NCI-H2227 (cell line): ENCODE measurements at regions not wholly inside any gene's neighbourhood (a gene's known extent, or its start where the extent isn't known, plus 50 kb on each side); places are given as distances from the start of the nearest gene placed in this dataset.

Experiments used
- DNase-seq: peaks from one replicate; lab custom pipeline; 2025; ENCODE audit not compliant: unreplicated experiment; lab: John Stamatoyannopoulos, UW

DNA sequence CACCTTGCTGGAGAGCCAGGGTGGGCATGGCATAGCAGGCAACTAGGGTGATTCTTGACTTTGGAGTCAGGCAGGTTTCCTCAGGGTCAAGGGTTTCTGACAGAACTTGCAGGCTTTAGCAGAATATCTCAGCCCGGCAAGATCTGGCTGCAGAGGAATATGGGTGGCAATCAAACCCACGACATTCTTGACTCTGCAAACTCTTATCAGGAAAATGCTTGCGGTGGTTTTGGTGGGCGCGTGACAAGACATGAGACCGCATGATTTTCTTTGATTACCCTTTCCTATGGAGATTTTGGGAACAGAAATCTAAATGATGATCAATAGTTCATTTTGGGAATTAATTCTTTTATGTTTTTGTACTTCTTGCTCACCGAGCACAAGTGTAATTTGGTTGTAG, 449.5 kb downstream of the VRK1 start:
- DNase-seq, result no peak

- no peak for DNase-seq
Observed at GRCh38 chr14:97248973-97249372, 451.8 kb downstream of the VRK1 start.

GRCh38 chr14:97250931-97251330, 453.7 kb downstream of the VRK1 start:
- DNase-seq, result no peak

GRCh38 chr14:97251491-97252155, 454.4 kb downstream of the VRK1 start:
- DNase-seq, result no peak

GRCh38 chr14:97253756-97254155, 456.6 kb downstream of the VRK1 start:
- DNase-seq, result no peak

DNA sequence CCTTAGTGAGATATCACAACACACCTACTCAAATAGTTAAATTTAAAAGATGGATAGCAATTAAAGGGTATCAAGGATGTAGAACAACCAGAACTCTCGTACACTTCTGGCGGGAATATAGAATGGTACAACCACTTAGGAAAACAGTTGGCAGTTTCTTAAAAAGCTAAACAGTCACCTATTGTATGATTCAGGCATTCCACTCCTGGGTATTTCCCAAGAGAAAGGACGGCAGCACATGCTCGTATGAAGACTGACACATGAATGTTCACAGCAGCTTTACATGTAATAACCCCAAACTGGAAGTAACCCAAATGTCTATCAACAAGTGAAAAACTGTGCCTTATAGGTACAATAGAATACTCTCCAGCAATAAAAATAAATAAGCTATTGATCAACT, 465.2 kb downstream of the VRK1 start:
- DNase-seq, result no peak

GRCh38 chr14:97264516-97265230, 467.5 kb downstream of the VRK1 start:
- DNase-seq, result no peak

- no peak for DNase-seq
Observed at GRCh38 chr14:97266653-97267052, 469.5 kb downstream of the VRK1 start.

DNA sequence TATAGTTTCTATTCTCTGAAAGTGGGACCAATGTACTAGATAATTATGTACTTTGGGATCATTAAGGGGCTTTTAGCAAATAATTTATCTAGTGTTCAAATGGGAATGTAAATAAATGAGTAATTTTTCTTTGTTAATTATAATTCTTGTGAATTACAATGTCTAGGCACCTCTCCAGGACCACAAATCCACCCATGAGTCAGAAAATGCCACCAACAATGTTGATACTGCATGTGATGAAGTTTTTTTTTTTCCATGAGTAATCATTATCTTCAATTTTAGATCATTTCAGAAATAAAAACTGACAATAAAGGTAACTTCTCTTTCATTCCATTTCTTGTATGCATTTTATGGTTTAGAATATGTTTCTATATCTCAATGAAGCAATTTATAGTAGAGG, 470.3 kb downstream of the VRK1 start:
- DNase-seq, result no peak

- no peak for DNase-seq
Observed at GRCh38 chr14:97268097-97268496, 470.9 kb downstream of the VRK1 start.

GRCh38 chr14:97270308-97270707, 473.1 kb downstream of the VRK1 start:
- DNase-seq, result no peak

- no peak for DNase-seq
Observed at GRCh38 chr14:97271451-97271960, 474.3 kb downstream of the VRK1 start.

- DNase-seq, result no peak
Observed at GRCh38 chr14:97273540-97273939, 476.4 kb downstream of the VRK1 start.

GRCh38 chr14:97274626-97275025, 477.4 kb downstream of the VRK1 start:
- DNase-seq, result no peak

GRCh38 chr14:97275276-97275675, 478.1 kb downstream of the VRK1 start:
- DNase-seq, result no peak

GRCh38 chr14:97276573-97276972, 479.4 kb downstream of the VRK1 start:
- DNase-seq, result no peak

DNA sequence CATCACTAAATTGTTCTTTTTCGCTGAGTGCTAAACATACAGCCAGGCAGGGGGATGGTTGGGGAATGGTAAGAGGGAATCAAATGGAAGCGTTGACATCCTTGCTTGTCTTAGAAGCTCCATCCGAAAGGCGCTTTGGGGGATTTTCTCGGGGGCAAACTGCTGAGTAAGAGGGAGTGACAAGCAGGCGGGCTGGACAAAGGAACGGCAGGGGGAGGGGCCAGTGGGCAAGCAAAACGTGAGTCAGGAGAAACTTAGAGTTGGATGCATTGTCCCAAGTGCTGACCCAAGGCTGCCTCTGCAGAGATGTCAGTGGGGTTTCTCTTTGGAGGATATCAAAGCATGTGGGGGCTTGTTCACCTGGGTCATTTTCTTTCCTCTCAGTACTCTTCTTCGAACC, 480.5 kb downstream of the VRK1 start:
- DNase-seq, result no peak

DNA sequence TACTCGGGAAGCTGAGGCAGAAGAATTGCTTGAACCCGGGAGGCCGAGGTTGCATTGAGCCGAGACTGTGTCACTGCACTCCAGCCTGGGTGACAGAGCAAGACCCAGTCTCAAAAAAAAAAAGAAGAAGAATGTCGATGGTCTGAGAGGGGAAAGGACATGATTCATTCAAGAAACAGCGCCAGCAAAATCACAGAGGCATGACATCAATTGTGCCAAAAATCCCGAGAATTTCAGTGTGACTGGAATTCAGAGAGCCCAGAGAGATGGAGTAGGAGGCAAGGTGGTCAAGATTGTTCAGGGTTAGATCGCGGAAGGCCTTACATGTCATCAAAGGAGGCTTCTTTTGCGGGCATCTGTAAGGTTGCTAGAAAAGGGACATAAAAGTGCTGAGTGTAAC, 483.3 kb downstream of the VRK1 start:
- no peak for DNase-seq

DNA sequence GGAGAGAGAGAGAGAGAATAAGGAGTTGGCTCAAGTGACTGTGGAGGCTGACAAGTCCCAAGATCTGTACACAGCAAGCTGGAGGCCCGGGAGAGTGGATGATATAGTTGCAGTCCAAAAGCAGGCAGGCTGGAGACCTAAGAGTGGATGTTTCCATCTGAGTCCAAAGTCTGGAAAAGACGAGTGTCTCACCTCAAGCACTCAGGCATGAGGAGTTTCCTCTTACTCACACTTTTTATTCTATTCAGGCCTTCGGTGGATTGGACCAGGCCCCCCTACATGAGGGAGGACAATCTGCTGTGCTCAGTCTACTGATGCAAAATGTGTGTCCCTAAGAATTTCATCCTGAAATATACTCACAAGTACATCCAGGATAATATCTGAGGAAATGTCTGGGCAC, 484.6 kb downstream of the VRK1 start:
- DNase-seq, result no peak

DNA sequence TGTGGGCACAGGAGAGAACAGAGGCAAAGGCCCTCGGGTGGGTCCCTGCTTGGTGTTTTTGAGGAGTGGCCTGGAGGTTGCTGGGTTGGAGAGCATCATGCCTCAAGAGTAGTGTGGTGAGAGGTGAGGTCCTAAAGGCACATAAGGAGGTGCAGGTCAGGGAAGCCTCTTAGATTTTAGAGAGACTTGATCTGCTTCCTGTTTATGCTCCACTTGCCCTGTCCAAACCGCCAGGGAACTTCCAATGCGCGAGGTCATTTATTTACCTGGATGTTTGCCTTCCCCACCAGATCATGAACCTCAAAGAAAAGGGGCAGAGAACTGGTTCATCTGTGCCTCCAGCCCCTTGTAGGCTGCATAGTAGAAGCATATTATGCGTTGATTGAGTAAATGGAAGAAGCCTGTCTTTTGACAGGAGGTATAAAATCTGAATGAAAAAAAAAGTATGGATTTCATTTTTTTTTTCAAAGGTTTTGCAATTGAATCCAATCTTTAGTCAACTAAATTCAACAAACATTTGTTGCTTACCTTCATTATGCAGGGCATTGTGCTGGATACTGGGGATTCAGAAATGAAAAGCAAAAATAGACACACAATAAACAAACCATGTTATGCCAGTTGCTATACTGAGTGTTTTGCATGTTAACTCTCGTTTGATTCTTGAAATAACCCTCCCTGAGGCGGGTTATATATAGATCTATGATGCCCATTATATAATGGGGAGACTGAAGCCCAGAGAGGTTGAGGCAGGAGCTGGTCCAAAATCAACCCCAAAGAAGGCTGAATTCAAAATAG, 485.2 kb downstream of the VRK1 start:
- DNase-seq, result no peak

DNA sequence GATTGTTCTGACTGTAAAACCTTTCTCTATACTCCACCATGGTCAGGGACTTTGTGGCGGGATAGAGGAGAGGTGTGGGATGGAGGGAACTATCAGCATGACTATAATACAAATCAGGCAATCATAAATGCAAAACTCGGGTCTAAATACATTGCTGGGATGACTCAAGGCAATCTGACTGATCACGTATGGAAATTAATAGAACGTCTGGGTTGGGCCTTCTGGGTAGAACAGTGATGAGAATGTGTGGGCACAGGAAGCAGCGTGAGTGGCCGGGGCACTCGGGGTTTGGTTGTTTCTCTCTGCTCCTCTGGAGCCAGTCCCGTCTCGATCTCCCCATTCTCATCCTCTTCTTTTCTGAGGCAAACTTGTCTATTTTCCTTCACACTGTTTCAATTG, 485.8 kb downstream of the VRK1 start:
- DNase-seq, result no peak

DNA sequence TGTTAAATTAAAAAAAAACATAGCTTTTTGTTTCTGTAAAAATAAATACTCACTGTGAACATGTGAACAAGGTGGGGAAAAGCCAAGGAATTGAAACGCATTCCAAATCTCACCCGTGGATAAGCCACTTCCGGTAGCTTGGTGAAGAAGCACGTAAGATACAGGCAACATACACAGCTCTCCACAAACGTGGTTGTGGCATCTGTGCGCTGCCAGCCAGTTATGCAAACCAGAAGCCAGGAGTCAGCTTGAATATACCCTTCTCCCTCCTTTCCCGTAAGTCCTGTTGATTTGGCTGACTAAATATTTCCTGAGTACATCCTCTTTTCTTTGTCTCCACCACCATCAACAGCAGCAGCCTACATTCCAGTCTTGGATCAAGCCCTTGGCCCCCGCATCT, 486.2 kb downstream of the VRK1 start:
- no peak for DNase-seq
